Loucy (cell line): ENCODE measurements at regions not wholly inside any gene's neighbourhood (a gene's known extent, or its start where the extent isn't known, plus 50 kb on each side); places are given as distances from the start of the nearest gene placed in this dataset.

Experiments used
- CTCF ChIP-seq: fragments of 200-600 bp; sonication (generic); conservative IDR thresholded peaks from 2 replicates; pipeline ENCODE4 v1.5.1; 2014; ENCODE audit warnings: mild to moderate bottlenecking, antibody characterized with exemption, low read length
- EZH2phosphoT487 ChIP-seq: fragments of 200-600 bp; IDR thresholded peaks from 2 replicates; pipeline ENCODE4 v1.6.1; 2018; ENCODE audit warnings: antibody characterized with exemption, mild to moderate bottlenecking, moderate library complexity, borderline replicate concordance

GRCh38 chr12:89770391-89770790 lies 61.8 kb upstream of the ATP2B1 start:
- TF ChIP-seq CTCF (no peak), EZH2phosphoT487 (no peak)
